ENCODE measurements at regions not wholly inside any gene's neighbourhood (a gene's known extent, or its start where the extent isn't known, plus 50 kb on each side); places are given as distances from the start of the nearest gene placed in this dataset.

GRCh38 chr1:25034736-25035522 lies 104.9 kb upstream of the RUNX3 start:
- ChIA-PET POLR2A (interaction anchor here (1.0 to 5.5 kb wide), 5 partner anchors 12 to 105 kb away, joined by 3 to 46 read pairs (median 5); partner anchors contain the start of gene RUNX3), CTCF (interaction anchor here (0.7 to 9.0 kb wide), 7 partner anchors 31 to 294 kb away, joined by 3 to 320 read pairs (median 81); partner anchors contain the start of gene RUNX3)
- Histone ChIP-seq H3K36me3 (replicated peaks in 1 of 2; ENCODE audit: control extremely low read depth in 1 of 2, control insufficient read depth in 1 of 2, extremely low read depth in 1 of 2, insufficient read depth in 2 of 2, low read length in 1 of 2) (no peaks in the 10 kb centered on the region), H3K4me3 (ENCODE audit: control extremely low read depth in 1 of 5, extremely low read depth in 1 of 5, insufficient read depth in 1 of 5, low read depth in 2 of 5, low read length in 4 of 5) (no peak overlapping the region), H3K27ac (ENCODE audit: low read length in 2 of 2) (peak overlapping the region in 1 of 2 donors; percentile 82), H3K4me2 (replicated peaks; ENCODE audit: low read depth, low read length, poor library complexity, severe bottlenecking) (peak overlapping the region; percentile 63), H3K27me3 (replicated peaks in 1 of 4; ENCODE audit: control extremely low read depth in 1 of 4, control insufficient read depth in 3 of 4, insufficient read depth in 4 of 4, low read length in 3 of 4) (no peaks in the 10 kb centered on the region), H3K4me1 (ENCODE audit: control insufficient read depth in 2 of 2, insufficient read depth in 2 of 2, low read length in 2 of 2) (peaks cover 59 to 74% of the 10 kb centered on the region in 2 donors), H3K79me2 (ENCODE audit: control insufficient read depth, insufficient read depth, low read length) (peaks cover 11% of the 10 kb centered on the region), H3K9me3 (ENCODE audit: control extremely low read depth in 1 of 3, control insufficient read depth in 2 of 3, insufficient read depth in 1 of 3, low read length in 2 of 3) (no peaks in the 10 kb centered on the region), H3K9ac (ENCODE audit: low read length) (peak overlapping the region; percentile 10), H2AFZ (ENCODE audit: insufficient read depth, low read depth, low read length, poor library complexity, severe bottlenecking) (no peak overlapping the region), H4K20me1 (ENCODE audit: control insufficient read depth, insufficient read depth, low read length, poor library complexity, severe bottlenecking) (no peaks in the 10 kb centered on the region)
- peaks cover 59% of the 10 kb centered on the region for H3K4me1 Mint-ChIP-seq
- DNase-seq (no peak), ATAC-seq (ENCODE audit: low read depth) (no peak)
- no peak for TF ChIP-seq EZH2 (IDR thresholded peaks at IDR 0.05; ENCODE audit: borderline replicate concordance, insufficient read depth, low read depth, low read length, poor library complexity, severe bottlenecking)
- TF ChIP-seq CTCF (IDR thresholded peaks at IDR 0.05), result no peak
- WGBS (ENCODE audit: insufficient coverage), result 61% methylated on average over 10 of the region's 14 CpGs
- H3K4me3 Mint-ChIP-seq, result peak overlapping the region; percentile 32
- no peak overlapping the region for H3K27ac Mint-ChIP-seq
- no peaks in the 10 kb centered on the region for H3K27me3 Mint-ChIP-seq
- intact Hi-C loops (cut with micrococcal nuclease), result loop anchor here (5.0 kb wide), 2 partner anchors 38 to 67 kb away; no protein-coding TSS in a partner anchor
- no peaks in the 10 kb centered on the region for H3K9me3 Mint-ChIP-seq (ENCODE audit: insufficient read depth)
